ENCODE measurements at regions not wholly inside any gene's neighbourhood (a gene's known extent, or its start where the extent isn't known, plus 50 kb on each side); places are given as distances from the start of the nearest gene placed in this dataset.

GRCh38 chr1:14049965-14050364, 350.0 kb downstream of the PRDM2 start:
- no peak for DNase-seq

- DNase-seq = peak; percentile 6
Observed at GRCh38 chr1:14055442-14056223, 355.6 kb downstream of the PRDM2 start.

- no peak for DNase-seq
Observed at GRCh38 chr1:14057640-14058039, 357.7 kb downstream of the PRDM2 start.

GRCh38 chr1:14061204-14061603, 361.2 kb downstream of the PRDM2 start:
- no peak for DNase-seq

- no peak for DNase-seq
Observed at GRCh38 chr1:14061722-14062121, 361.7 kb downstream of the PRDM2 start.

GRCh38 chr1:14062669-14063068, 362.7 kb downstream of the PRDM2 start:
- DNase-seq = no peak

- no peak for DNase-seq
Observed at GRCh38 chr1:14064649-14065442, 364.9 kb downstream of the PRDM2 start.

- DNase-seq = no peak
Observed at GRCh38 chr1:14065486-14065885, 365.5 kb downstream of the PRDM2 start.

GRCh38 chr1:14067036-14067435, 367.0 kb downstream of the PRDM2 start:
- DNase-seq = no peak

GRCh38 chr1:14067711-14068110, 367.7 kb downstream of the PRDM2 start:
- DNase-seq = no peak

GRCh38 chr1:14071581-14071980, 371.6 kb downstream of the PRDM2 start:
- no peak for DNase-seq

GRCh38 chr1:14080653-14081052, 380.7 kb downstream of the PRDM2 start:
- DNase-seq = no peak

- DNase-seq = no peak
Observed at GRCh38 chr1:14082331-14082730, 382.3 kb downstream of the PRDM2 start.

- no peak for DNase-seq
Observed at GRCh38 chr1:14083277-14083676, 383.3 kb downstream of the PRDM2 start.

GRCh38 chr1:14083706-14084105, 383.7 kb downstream of the PRDM2 start:
- no peak for DNase-seq

GRCh38 chr1:14090062-14090461, 390.1 kb downstream of the PRDM2 start:
- DNase-seq = no peak

GRCh38 chr1:14090531-14090930, 390.5 kb downstream of the PRDM2 start:
- DNase-seq = no peak

- no peak for DNase-seq
Observed at GRCh38 chr1:14094611-14095400, 394.8 kb downstream of the PRDM2 start.

- DNase-seq = no peak
Observed at GRCh38 chr1:14098294-14098913, 398.4 kb downstream of the PRDM2 start.

- DNase-seq = no peak
Observed at GRCh38 chr1:14100444-14100843, 400.5 kb downstream of the PRDM2 start.

- no peak for DNase-seq
Observed at GRCh38 chr1:14100919-14101318, 400.9 kb downstream of the PRDM2 start.

- no peak for DNase-seq
Observed at GRCh38 chr1:14102180-14102579, 402.2 kb downstream of the PRDM2 start.

Measured in hindlimb muscle (tissue), 1 donor.